ENCODE measurements at regions not wholly inside any gene's neighbourhood (a gene's known extent, or its start where the extent isn't known, plus 50 kb on each side); places are given as distances from the start of the nearest gene placed in this dataset.

DNA sequence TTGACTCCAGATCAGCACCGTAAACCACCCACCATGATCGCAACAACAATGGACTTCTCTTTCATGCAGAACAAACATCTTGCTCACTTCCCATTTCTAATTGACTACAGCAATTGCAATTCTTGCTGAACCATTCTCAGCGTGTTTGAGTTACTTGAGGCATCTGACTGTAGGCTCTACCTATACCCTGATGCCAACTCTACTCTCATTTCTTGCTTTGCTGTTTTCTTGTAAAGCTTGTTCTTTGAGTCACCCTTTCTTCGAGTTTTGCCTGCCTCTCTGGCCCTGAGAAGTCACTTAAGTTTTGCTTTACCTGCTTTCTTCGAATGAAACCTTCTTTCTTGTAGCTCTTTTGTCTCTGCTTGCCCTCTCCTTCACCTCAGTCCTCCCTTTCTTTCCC, 160.5 kb upstream of the RND3 start:
- H3K27ac ChIP-seq (ENCODE audit: low read depth, low read length) = no peak overlapping the region
- CTCF ChIA-PET = no interaction called here
- Mint-ChIP-seq H3K9me3 (no peaks in the 10 kb centered on the region), H3K4me3 (no peak overlapping the region), H3K4me1 (no peaks in the 10 kb centered on the region), H3K36me3 (no peaks in the 10 kb centered on the region), H3K27ac (peak overlapping the region in 1 of 8 donors; percentile 17), H3K27me3 (no peaks in the 10 kb centered on the region)
- POLR2A ChIA-PET = no interaction called here
- DNase-seq = no peak
- H3K9me3 ChIP-seq (ENCODE audit: low read length) = no peaks in the 10 kb centered on the region
- H3K4me1 ChIP-seq (ENCODE audit: insufficient read depth, low read length) = no peaks in the 10 kb centered on the region
- H3K4me3 ChIP-seq (ENCODE audit: low read length) = no peak overlapping the region
- no peaks in the 10 kb centered on the region for H3K36me3 ChIP-seq (ENCODE audit: insufficient read depth, low read length)
- no peaks in the 10 kb centered on the region for H3K27me3 ChIP-seq (ENCODE audit: insufficient read depth, low read length, poor library complexity, severe bottlenecking)

DNA sequence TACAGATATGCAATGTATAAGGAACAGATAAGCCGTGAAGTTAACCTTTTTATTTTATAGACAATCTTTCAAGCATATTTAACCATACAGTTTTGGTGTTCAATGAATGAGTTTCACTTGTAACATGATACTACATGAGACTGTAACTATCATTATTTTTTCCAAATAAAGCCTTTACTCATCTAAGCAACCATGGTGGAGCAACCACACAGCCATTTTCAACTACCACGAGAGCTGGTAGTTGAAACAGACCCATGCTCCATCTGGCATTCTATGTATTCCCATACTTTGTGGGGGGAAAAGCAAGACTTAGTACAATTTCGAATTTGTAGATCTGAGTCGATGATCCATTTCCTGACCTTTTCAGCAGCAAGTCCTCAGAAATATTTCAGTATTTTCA, 159.3 kb upstream of the RND3 start:
- Mint-ChIP-seq H3K9me3 (no peaks in the 10 kb centered on the region), H3K4me1 (no peaks in the 10 kb centered on the region), H3K27me3 (no peaks in the 10 kb centered on the region), H3K36me3 (no peaks in the 10 kb centered on the region), H3K27ac (no peak overlapping the region), H3K4me3 (no peak overlapping the region)
- ChIA-PET CTCF (no interaction called here), POLR2A (no interaction called here)
- no peak for DNase-seq
- no peak overlapping the region for H3K27ac ChIP-seq (ENCODE audit: low read depth, low read length)
- no peaks in the 10 kb centered on the region for H3K36me3 ChIP-seq (ENCODE audit: insufficient read depth, low read length)
- H3K4me1 ChIP-seq (ENCODE audit: insufficient read depth, low read length) = no peaks in the 10 kb centered on the region
- no peaks in the 10 kb centered on the region for H3K27me3 ChIP-seq (ENCODE audit: insufficient read depth, low read length, poor library complexity, severe bottlenecking)
- H3K9me3 ChIP-seq (ENCODE audit: low read length) = no peaks in the 10 kb centered on the region
- no peak overlapping the region for H3K4me3 ChIP-seq (ENCODE audit: low read length)

DNA sequence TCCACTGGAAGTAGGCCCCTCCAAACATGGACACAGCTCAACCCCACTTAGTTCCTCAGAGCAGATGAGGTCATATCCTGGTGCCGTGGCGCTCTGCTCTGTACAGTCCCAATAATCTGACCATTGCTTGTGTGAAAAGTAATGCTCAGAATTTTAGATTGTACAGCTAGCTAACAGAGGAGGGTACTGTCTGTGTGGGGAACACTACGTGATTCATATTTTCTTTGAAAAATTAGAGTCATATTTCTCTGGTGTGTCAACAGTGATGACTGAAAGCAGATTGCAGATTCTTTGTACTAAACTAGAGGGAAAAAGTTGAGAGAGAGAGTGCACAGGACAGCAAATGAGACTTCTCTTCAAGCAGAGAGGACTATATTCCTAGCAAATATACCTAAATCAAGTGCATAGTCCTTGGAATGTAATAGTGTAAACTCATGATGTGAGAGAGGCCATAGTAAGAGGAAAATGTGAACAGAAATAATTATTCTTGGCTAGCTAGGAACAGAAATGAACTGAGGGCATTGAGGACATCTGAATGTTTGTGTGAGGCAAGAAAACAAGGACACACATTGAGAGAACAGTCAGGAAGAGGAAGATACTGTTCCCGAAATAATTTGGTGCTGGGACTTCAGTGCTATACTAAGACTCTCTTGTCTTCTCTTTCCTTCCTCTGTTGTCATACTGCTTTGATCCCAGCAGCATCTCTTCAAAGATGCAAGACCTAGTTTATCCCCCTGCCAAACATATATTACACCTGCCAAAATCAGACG, 157.0 kb upstream of the RND3 start:
- no peak for DNase-seq
- no peaks in the 10 kb centered on the region for H3K36me3 Mint-ChIP-seq
- no peak overlapping the region for H3K4me3 ChIP-seq (ENCODE audit: low read length)
- H3K9me3 ChIP-seq (ENCODE audit: low read length) = no peaks in the 10 kb centered on the region
- no peak overlapping the region for H3K27ac Mint-ChIP-seq
- H3K27me3 Mint-ChIP-seq = peaks cover 0 to 2% of the 10 kb centered on the region in 2 donors
- CTCF ChIA-PET = no interaction called here
- H3K9me3 Mint-ChIP-seq = no peaks in the 10 kb centered on the region
- POLR2A ChIA-PET = no interaction called here
- no peaks in the 10 kb centered on the region for H3K27me3 ChIP-seq (ENCODE audit: insufficient read depth, low read length, poor library complexity, severe bottlenecking)
- H3K4me3 Mint-ChIP-seq = no peak overlapping the region
- no peak overlapping the region for H3K27ac ChIP-seq (ENCODE audit: low read depth, low read length)
- H3K4me1 ChIP-seq (ENCODE audit: insufficient read depth, low read length) = no peaks in the 10 kb centered on the region
- H3K36me3 ChIP-seq (ENCODE audit: insufficient read depth, low read length) = no peaks in the 10 kb centered on the region
- no peaks in the 10 kb centered on the region for H3K4me1 Mint-ChIP-seq

GRCh38 chr2:150643114-150643725, 155.8 kb upstream of the RND3 start:
- H3K27me3 ChIP-seq (ENCODE audit: insufficient read depth, low read length, poor library complexity, severe bottlenecking) = no peaks in the 10 kb centered on the region
- no peak overlapping the region for H3K4me3 Mint-ChIP-seq
- H3K4me1 Mint-ChIP-seq = no peaks in the 10 kb centered on the region
- ChIA-PET POLR2A (no interaction called here), CTCF (no interaction called here)
- H3K36me3 Mint-ChIP-seq = no peaks in the 10 kb centered on the region
- H3K4me1 ChIP-seq (ENCODE audit: insufficient read depth, low read length) = no peaks in the 10 kb centered on the region
- no peaks in the 10 kb centered on the region for H3K9me3 Mint-ChIP-seq
- no peak overlapping the region for H3K27ac ChIP-seq (ENCODE audit: low read depth, low read length)
- peaks cover 0 to 2% of the 10 kb centered on the region in 2 donors for H3K27me3 Mint-ChIP-seq
- H3K4me3 ChIP-seq (ENCODE audit: low read length) = no peak overlapping the region
- no peak overlapping the region for H3K27ac Mint-ChIP-seq
- no peaks in the 10 kb centered on the region for H3K36me3 ChIP-seq (ENCODE audit: insufficient read depth, low read length)
- H3K9me3 ChIP-seq (ENCODE audit: low read length) = no peaks in the 10 kb centered on the region
- no peak for DNase-seq

DNA sequence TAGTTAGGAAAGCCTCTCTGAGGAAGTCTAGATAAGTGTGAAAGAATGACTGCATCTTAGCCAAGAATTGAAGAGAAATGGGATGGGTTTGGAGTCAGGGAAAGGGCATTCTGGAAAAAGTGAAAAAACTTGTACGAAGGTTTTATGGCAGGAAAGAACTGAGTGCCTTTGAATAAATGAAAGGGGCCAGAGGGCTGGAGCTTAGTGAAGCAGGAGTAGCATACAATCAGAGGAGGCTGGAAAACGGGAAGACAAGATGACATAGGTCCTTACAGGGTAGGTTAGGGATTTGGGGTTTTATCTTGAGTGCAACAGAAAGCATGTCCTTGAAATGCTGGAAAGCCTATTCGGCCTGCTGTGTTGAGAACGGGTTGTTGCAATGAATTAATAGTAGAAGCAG, 152.6 kb upstream of the RND3 start:
- Mint-ChIP-seq H3K27ac (no peak overlapping the region), H3K9me3 (no peaks in the 10 kb centered on the region), H3K4me1 (no peaks in the 10 kb centered on the region), H3K36me3 (no peaks in the 10 kb centered on the region), H3K27me3 (peaks cover 0 to 2% of the 10 kb centered on the region in 2 donors), H3K4me3 (no peak overlapping the region)
- POLR2A ChIA-PET = no interaction called here
- Histone ChIP-seq H3K4me1 (ENCODE audit: insufficient read depth, low read length) (no peaks in the 10 kb centered on the region), H3K9me3 (ENCODE audit: low read length) (no peaks in the 10 kb centered on the region), H3K27me3 (ENCODE audit: insufficient read depth, low read length, poor library complexity, severe bottlenecking) (no peaks in the 10 kb centered on the region), H3K4me3 (ENCODE audit: low read length) (no peak overlapping the region), H3K36me3 (ENCODE audit: insufficient read depth, low read length) (no peaks in the 10 kb centered on the region), H3K27ac (ENCODE audit: low read depth, low read length) (no peak overlapping the region)
- CTCF ChIA-PET = no interaction called here
- DNase-seq = no peak

- no peaks in the 10 kb centered on the region for H3K36me3 Mint-ChIP-seq
- POLR2A ChIA-PET = no interaction called here
- peaks cover 0 to 2% of the 10 kb centered on the region in 2 donors for H3K27me3 Mint-ChIP-seq
- H3K4me1 Mint-ChIP-seq = no peaks in the 10 kb centered on the region
- no peak for DNase-seq
- no peaks in the 10 kb centered on the region for H3K4me1 ChIP-seq (ENCODE audit: insufficient read depth, low read length)
- no peaks in the 10 kb centered on the region for H3K9me3 Mint-ChIP-seq
- H3K27me3 ChIP-seq (ENCODE audit: insufficient read depth, low read length, poor library complexity, severe bottlenecking) = no peaks in the 10 kb centered on the region
- no peak overlapping the region for H3K4me3 ChIP-seq (ENCODE audit: low read length)
- no peaks in the 10 kb centered on the region for H3K36me3 ChIP-seq (ENCODE audit: insufficient read depth, low read length)
- CTCF ChIA-PET = no interaction called here
- no peaks in the 10 kb centered on the region for H3K9me3 ChIP-seq (ENCODE audit: low read length)
- no peak overlapping the region for H3K4me3 Mint-ChIP-seq
- H3K27ac Mint-ChIP-seq = no peak overlapping the region
- no peak overlapping the region for H3K27ac ChIP-seq (ENCODE audit: low read depth, low read length)
Observed at GRCh38 chr2:150639383-150639782, 151.9 kb upstream of the RND3 start.

GRCh38 chr2:150631236-150631821, 143.9 kb upstream of the RND3 start:
- H3K27ac Mint-ChIP-seq = no peak overlapping the region
- ChIA-PET CTCF (no interaction called here), POLR2A (no interaction called here)
- peaks cover 0 to 5% (median 0%) of the 10 kb centered on the region in 5 donors for H3K9me3 Mint-ChIP-seq
- no peaks in the 10 kb centered on the region for H3K9me3 ChIP-seq (ENCODE audit: low read length)
- H3K4me1 ChIP-seq (ENCODE audit: insufficient read depth, low read length) = no peaks in the 10 kb centered on the region
- no peaks in the 10 kb centered on the region for H3K27me3 ChIP-seq (ENCODE audit: insufficient read depth, low read length, poor library complexity, severe bottlenecking)
- no peaks in the 10 kb centered on the region for H3K36me3 ChIP-seq (ENCODE audit: insufficient read depth, low read length)
- H3K4me3 ChIP-seq (ENCODE audit: low read length) = no peak overlapping the region
- H3K36me3 Mint-ChIP-seq = no peaks in the 10 kb centered on the region
- no peaks in the 10 kb centered on the region for H3K27me3 Mint-ChIP-seq
- H3K4me1 Mint-ChIP-seq = no peaks in the 10 kb centered on the region
- no peak overlapping the region for H3K4me3 Mint-ChIP-seq
- no peak overlapping the region for H3K27ac ChIP-seq (ENCODE audit: low read depth, low read length)
- DNase-seq = no peak

GRCh38 chr2:150630587-150631235, 143.2 kb upstream of the RND3 start:
- no peaks in the 10 kb centered on the region for H3K36me3 Mint-ChIP-seq
- peaks cover 0 to 5% (median 0%) of the 10 kb centered on the region in 5 donors for H3K9me3 Mint-ChIP-seq
- Histone ChIP-seq H3K27ac (ENCODE audit: low read depth, low read length) (no peak overlapping the region), H3K36me3 (ENCODE audit: insufficient read depth, low read length) (no peaks in the 10 kb centered on the region), H3K9me3 (ENCODE audit: low read length) (no peaks in the 10 kb centered on the region), H3K27me3 (ENCODE audit: insufficient read depth, low read length, poor library complexity, severe bottlenecking) (no peaks in the 10 kb centered on the region), H3K4me3 (ENCODE audit: low read length) (no peak overlapping the region), H3K4me1 (ENCODE audit: insufficient read depth, low read length) (no peaks in the 10 kb centered on the region)
- H3K27me3 Mint-ChIP-seq = no peaks in the 10 kb centered on the region
- DNase-seq = no peak
- H3K4me1 Mint-ChIP-seq = no peaks in the 10 kb centered on the region
- H3K4me3 Mint-ChIP-seq = no peak overlapping the region
- POLR2A ChIA-PET = no interaction called here
- CTCF ChIA-PET = no interaction called here
- H3K27ac Mint-ChIP-seq = no peak overlapping the region
